ENCODE measurements at regions not wholly inside any gene's neighbourhood (a gene's known extent, or its start where the extent isn't known, plus 50 kb on each side); places are given as distances from the start of the nearest gene placed in this dataset.

DNA sequence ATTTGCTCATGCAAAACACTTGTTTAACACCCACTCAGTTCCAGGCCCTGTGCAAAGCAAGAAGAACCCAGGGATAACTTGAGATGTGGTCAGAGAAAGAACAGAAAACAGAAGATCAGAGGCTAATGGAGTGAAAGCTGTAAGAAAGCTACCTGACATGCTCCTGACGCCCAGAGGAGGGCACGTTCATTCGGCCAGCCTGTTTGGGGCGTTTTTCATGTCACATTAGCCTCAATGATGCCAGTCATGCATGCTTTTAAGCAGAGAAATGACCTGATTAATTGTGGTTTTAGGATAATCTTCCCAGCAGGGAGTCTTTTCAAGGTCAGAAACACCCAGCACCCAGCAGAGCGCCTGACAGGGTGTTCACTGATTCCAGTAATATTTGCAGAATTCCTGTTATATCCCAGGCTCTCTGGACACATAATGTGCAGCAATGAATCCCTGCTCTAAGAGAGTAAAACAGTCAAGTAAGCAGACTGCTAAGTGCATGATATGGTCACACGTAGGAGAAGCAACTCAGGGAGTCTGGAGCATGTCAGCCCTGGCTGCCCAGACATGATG lies 320.0 kb downstream of the LRATD1 start:
- no peaks in the 10 kb centered on the region for H3K9me2 ChIP-seq (ENCODE audit: insufficient read depth)
- TF ChIP-seq, protein P1, sequence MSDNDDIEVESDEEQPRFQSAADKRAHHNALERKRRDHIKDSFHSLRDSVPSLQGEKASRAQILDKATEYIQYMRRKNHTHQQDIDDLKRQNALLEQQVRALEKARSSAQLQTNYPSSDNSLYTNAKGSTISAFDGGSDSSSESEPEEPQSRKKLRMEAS (IDR thresholded peaks at IDR 0.05), result no peak
- TF ChIP-seq ZNF274 (IDR thresholded peaks at IDR 0.05; ENCODE audit: low read depth, low read length) (no peak), YY1 (IDR thresholded peaks at IDR 0.05; ENCODE audit: extremely low read depth, insufficient replicate concordance, low read depth, low read length) (no peak), POLR2AphosphoS5 (IDR thresholded peaks at IDR 0.05; ENCODE audit: low read depth, low read length) (no peak), SRF (IDR thresholded peaks at IDR 0.05; ENCODE audit: low read depth) (no peak), TCF7L2 (IDR thresholded peaks at IDR 0.05; ENCODE audit: borderline replicate concordance, extremely low read depth, insufficient read depth, insufficient read length) (no peak), JUND (IDR thresholded peaks at IDR 0.05) (no peak), POLR2A (IDR thresholded peaks at IDR 0.05; ENCODE audit: borderline replicate concordance, extremely low read depth, insufficient read depth, insufficient read length) (no peak), SP1 (IDR thresholded peaks at IDR 0.05; ENCODE audit: low read depth) (no peak), RAD21 (IDR thresholded peaks at IDR 0.05; ENCODE audit: low read depth) (no peak)
- TF ChIP-seq, protein P2, sequence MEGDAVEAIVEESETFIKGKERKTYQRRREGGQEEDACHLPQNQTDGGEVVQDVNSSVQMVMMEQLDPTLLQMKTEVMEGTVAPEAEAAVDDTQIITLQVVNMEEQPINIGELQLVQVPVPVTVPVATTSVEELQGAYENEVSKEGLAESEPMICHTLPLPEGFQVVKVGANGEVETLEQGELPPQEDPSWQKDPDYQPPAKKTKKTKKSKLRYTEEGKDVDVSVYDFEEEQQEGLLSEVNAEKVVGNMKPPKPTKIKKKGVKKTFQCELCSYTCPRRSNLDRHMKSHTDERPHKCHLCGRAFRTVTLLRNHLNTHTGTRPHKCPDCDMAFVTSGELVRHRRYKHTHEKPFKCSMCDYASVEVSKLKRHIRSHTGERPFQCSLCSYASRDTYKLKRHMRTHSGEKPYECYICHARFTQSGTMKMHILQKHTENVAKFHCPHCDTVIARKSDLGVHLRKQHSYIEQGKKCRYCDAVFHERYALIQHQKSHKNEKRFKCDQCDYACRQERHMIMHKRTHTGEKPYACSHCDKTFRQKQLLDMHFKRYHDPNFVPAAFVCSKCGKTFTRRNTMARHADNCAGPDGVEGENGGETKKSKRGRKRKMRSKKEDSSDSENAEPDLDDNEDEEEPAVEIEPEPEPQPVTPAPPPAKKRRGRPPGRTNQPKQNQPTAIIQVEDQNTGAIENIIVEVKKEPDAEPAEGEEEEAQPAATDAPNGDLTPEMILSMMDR (IDR thresholded peaks at IDR 0.05 in 2 of 3, conservative IDR thresholded peaks at IDR 0.05 in 1 of 3; ENCODE audit: borderline replicate concordance in 1 of 3, insufficient read depth in 1 of 3, low read depth in 2 of 3, low read length in 2 of 3), result no peak
- H3K79me2 ChIP-seq (ENCODE audit: insufficient read depth, low read length), result no peaks in the 10 kb centered on the region
- no peak overlapping the region for H3K27ac ChIP-seq (ENCODE audit: low read depth, low read length)
- H2AFZ ChIP-seq (ENCODE audit: low read depth, low read length, poor library complexity, severe bottlenecking), result no peak overlapping the region
- CTCF ChIA-PET, result no interaction called here
- no TSS peak for BruUV-seq (replicated peaks)
- H3K27me3 ChIP-seq (ENCODE audit: insufficient read depth, low read length), result no peaks in the 10 kb centered on the region
- no peak overlapping the region for H3K4me2 ChIP-seq (ENCODE audit: low read length)
- RAD21 ChIA-PET (ENCODE audit: low non-redundant PET in 1 of 2, low total read pairs in 2 of 2, uncharacterized antibody in 2 of 2, unreplicated experiment in 2 of 2), result no interaction called here
- intact Hi-C loops (cut with micrococcal nuclease), result no loop called here
- DNase-seq (ENCODE audit: low read depth, low spot score) (no peak), ATAC-seq (no peak)
- no peaks in the 10 kb centered on the region for H3K36me3 ChIP-seq (ENCODE audit: control insufficient read depth in 1 of 2, insufficient read depth in 2 of 2, low read length in 2 of 2)
- no peak overlapping the region for H3K4me3 ChIP-seq (replicated peaks in 1 of 2; ENCODE audit: low read depth in 1 of 2, low read length in 2 of 2)
- no peaks in the 10 kb centered on the region for H3K4me1 ChIP-seq (ENCODE audit: control insufficient read depth in 1 of 2, insufficient read depth in 2 of 2, low read length in 2 of 2)
- H4K20me1 ChIP-seq (ENCODE audit: insufficient read depth), result no peaks in the 10 kb centered on the region
- no peaks in the 10 kb centered on the region for H3K9me3 ChIP-seq (ENCODE audit: control insufficient read depth in 1 of 2, insufficient read depth in 1 of 2, low read depth in 1 of 2, low read length in 2 of 2)
- no peak overlapping the region for H3K9ac ChIP-seq (ENCODE audit: low read length)
- POLR2A ChIA-PET, result no interaction called here
